Upper lobe of left lung (tissue), 4 donors: ENCODE measurements at regions not wholly inside any gene's neighbourhood (a gene's known extent, or its start where the extent isn't known, plus 50 kb on each side); places are given as distances from the start of the nearest gene placed in this dataset.

Experiments used
- CTCF ChIP-seq, 6 experiments: fragments of 450-650 bp in 4 of 6; fragments of 200-600 bp in 2 of 6; sonication (generic) in 2 of 6; IDR thresholded peaks; one replicate each; pipeline ENCODE4 v1.5.1; 2016 to 2019; ENCODE audit warnings: antibody characterized with exemption in 6 of 6
- POLR2AphosphoS5 ChIP-seq, 2 donors: sonication (generic); formaldehyde crosslinking; IDR thresholded peaks; one replicate each; pipeline ENCODE4 v1.5.1; 2017; ENCODE audit warnings: antibody characterized with exemption in 2 of 2

- TF ChIP-seq CTCF (IDR thresholded peaks at IDR 0.05) (no peak), POLR2AphosphoS5 (IDR thresholded peaks at IDR 0.05) (no peak)
Measured at GRCh38 chr6:140604786-140605185, 1230.3 kb upstream of the CITED2 start.
